ENCODE measurements at regions not wholly inside any gene's neighbourhood (a gene's known extent, or its start where the extent isn't known, plus 50 kb on each side); places are given as distances from the start of the nearest gene placed in this dataset.

DNA sequence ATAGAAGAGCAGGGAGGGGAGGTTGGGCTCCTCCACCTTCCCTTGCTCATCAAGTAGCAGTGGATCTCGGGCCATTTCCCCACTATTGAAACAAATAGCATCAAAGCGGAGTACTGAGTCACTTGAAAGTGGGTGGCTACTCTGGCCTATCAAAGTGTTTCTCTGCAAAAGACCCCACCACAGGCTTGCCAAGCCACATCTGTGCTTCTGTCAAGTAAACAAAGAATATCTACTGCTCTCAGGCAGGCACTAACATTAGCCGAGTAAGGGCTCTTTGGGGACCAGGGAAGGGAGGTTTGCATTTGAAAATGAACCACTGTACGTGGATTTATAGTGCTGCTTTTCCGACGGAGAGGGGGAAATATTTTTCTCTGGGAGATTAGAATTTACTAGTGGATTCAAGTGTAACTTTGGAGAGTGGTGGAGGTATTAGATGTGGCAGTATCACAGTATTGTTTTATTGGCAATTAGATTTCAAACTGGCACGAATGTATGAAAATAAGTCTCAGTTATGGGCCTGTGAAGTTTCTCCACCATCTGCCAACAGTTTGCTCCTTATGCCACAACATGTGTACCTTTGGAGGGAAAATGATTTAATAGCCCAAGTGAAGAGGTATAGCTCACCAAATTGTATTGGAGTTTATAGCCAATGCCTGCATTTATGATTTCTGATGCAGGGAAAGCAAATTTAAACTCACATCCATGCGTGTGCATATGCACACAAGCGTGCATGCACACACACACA, 97.5 kb downstream of the RPS24 start:
- TF ChIP-seq EZH2phosphoT487 (IDR thresholded peaks at IDR 0.05; ENCODE audit: borderline replicate concordance, low read length) (no peak), EZH2 (IDR thresholded peaks at IDR 0.05; ENCODE audit: low read length, unreplicated experiment) (peak; percentile 37)
- TF ChIP-seq, protein P1, sequence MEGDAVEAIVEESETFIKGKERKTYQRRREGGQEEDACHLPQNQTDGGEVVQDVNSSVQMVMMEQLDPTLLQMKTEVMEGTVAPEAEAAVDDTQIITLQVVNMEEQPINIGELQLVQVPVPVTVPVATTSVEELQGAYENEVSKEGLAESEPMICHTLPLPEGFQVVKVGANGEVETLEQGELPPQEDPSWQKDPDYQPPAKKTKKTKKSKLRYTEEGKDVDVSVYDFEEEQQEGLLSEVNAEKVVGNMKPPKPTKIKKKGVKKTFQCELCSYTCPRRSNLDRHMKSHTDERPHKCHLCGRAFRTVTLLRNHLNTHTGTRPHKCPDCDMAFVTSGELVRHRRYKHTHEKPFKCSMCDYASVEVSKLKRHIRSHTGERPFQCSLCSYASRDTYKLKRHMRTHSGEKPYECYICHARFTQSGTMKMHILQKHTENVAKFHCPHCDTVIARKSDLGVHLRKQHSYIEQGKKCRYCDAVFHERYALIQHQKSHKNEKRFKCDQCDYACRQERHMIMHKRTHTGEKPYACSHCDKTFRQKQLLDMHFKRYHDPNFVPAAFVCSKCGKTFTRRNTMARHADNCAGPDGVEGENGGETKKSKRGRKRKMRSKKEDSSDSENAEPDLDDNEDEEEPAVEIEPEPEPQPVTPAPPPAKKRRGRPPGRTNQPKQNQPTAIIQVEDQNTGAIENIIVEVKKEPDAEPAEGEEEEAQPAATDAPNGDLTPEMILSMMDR (conservative IDR thresholded peaks at IDR 0.05; ENCODE audit: low read depth, low read length): no peak

All from PC-3 (cell line).